ENCODE measurements at regions not wholly inside any gene's neighbourhood (a gene's known extent, or its start where the extent isn't known, plus 50 kb on each side); places are given as distances from the start of the nearest gene placed in this dataset.

DNA sequence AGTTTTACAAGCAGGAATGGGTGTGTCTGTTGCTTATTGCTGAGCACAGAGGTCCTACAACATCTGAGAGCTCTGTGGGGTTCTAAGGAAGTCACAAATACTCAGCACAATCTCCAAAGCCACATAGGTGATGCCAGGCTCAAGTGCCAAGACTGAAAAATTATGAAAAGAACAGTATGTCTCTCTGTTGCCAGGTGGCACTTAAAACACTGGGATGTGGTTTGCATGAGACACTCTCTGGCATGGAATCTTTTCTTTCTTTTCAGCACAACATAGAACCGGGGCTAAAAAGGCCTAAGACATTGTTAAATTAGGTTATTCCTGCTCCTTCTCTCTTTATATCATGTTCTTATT, 127.3 kb upstream of the PRICKLE2 start:
- H3K27me3 Mint-ChIP-seq: peaks cover 3% of the 10 kb centered on the region
- H3K4me1 Mint-ChIP-seq: peaks cover 21% of the 10 kb centered on the region
- H3K9me3 Mint-ChIP-seq: no peaks in the 10 kb centered on the region
- no peak for DNase-seq
- H3K27ac Mint-ChIP-seq: no peak overlapping the region
- peaks cover 4% of the 10 kb centered on the region for H3K36me3 Mint-ChIP-seq
- ATAC-seq (ENCODE audit: low read depth): no peak
- POLR2A ChIA-PET: no interaction called here
- H3K4me3 Mint-ChIP-seq: no peak overlapping the region

GRCh38 chr3:64351713-64352638, 126.7 kb upstream of the PRICKLE2 start:
- Mint-ChIP-seq H3K4me1 (peaks cover 16% of the 10 kb centered on the region), H3K4me3 (no peak overlapping the region)

GRCh38 chr3:64349551-64349950, 124.3 kb upstream of the PRICKLE2 start:
- Mint-ChIP-seq H3K27ac (no peak overlapping the region), H3K36me3 (no peaks in the 10 kb centered on the region), H3K27me3 (peaks cover 12% of the 10 kb centered on the region), H3K9me3 (no peaks in the 10 kb centered on the region), H3K4me1 (peaks cover 6% of the 10 kb centered on the region), H3K4me3 (no peak overlapping the region)
- POLR2A ChIA-PET: no interaction called here
- DNase-seq (no peak), ATAC-seq (ENCODE audit: low read depth) (no peak)

More at GRCh38 chr3:64351713-64352638, 126.7 kb upstream of the PRICKLE2 start:
- Mint-ChIP-seq H3K9me3 (no peaks in the 10 kb centered on the region), H3K27ac (no peak overlapping the region), H3K27me3 (peaks cover 3% of the 10 kb centered on the region), H3K36me3 (peaks cover 4% of the 10 kb centered on the region)
- POLR2A ChIA-PET: no interaction called here
- no peak for DNase-seq
- no peak for ATAC-seq (ENCODE audit: low read depth)

DNA sequence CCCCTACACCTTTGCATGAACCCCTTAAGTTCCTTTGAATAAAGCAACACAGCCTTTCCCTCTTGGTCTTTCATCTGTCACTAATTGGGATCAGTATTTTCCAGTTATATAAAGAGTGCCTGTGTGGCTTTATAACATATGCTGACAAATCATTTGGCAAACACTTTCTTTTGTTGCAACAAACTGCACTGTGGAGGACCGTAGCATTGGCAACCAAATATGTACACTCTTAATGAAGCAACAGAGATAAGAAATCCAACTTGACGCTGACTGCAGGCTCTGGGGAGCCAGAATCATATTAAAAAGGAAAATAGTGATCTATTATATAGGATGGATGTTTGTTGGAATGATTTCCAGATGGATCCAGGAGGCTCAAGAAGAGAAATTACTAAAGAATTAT, 120.1 kb upstream of the PRICKLE2 start:
- H3K36me3 Mint-ChIP-seq: no peaks in the 10 kb centered on the region
- no peaks in the 10 kb centered on the region for H3K9me3 Mint-ChIP-seq
- no peak overlapping the region for H3K27ac Mint-ChIP-seq
- no peak for ATAC-seq (ENCODE audit: low read depth)
- no peak for DNase-seq
- no peak overlapping the region for H3K4me3 Mint-ChIP-seq
- POLR2A ChIA-PET: no interaction called here
- peaks cover 15% of the 10 kb centered on the region for H3K27me3 Mint-ChIP-seq
- peaks cover 2% of the 10 kb centered on the region for H3K4me1 Mint-ChIP-seq

DNA sequence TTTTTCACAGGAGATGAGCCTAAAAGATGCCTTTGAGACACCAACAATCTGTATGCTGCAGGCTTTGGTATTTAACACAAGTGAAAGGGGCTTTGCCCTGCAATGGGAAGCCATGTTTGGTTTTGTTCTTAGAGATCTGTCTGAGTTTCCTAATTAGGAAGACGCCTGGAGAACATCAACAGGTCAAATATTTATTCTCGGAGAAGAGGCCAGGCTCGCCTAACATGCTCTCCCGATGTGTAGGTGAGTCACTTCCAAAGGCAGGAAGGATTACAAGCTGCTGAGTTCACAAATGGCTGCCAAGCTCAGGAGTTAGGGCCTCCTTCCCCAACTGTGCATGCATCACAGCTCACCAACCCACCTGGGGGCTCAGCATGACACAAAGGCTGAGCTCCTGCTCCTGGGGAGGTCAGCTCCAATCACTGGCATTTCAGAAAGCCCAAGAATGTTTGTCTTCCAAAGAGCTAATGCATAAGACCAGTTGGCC, 119.5 kb upstream of the PRICKLE2 start:
- no peaks in the 10 kb centered on the region for H3K9me3 Mint-ChIP-seq
- H3K27me3 Mint-ChIP-seq: peaks cover 17% of the 10 kb centered on the region
- H3K4me3 Mint-ChIP-seq: no peak overlapping the region

DNA sequence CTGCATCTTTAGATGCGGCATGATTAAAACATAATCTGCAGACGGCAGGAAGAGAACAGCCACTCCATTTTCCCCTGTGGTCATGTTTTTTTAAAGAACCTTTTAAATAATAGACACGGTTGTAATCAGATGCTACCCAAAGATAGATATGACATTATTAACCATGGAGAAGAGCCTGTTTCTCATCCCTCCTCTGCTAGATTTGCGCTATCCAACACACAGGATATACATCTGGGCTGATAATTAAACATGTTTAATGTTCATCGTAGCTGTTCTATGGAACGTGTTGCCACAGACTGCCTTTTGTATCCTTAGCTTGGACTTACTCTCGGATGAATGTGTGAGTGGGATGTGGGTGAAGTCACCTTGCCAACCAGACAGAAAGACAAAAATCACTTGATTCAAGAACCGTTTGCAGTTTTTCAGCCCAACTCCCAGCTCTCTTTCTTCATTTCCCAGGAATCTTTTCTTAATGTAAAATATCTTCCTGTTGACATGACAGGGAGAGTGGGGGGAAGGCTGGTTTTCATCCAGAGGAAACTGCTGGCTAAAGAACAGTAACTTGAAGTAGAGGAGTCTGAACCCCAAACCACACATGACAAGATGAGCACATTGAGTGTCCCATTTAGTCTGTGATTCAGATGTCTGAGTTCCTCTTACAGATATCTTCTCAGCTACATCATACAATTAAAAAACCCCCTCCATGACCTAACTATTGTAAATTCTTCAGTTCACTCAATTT, 118.6 kb upstream of the PRICKLE2 start:
- H3K36me3 Mint-ChIP-seq: no peaks in the 10 kb centered on the region
- H3K27ac Mint-ChIP-seq: no peak overlapping the region
- ATAC-seq (ENCODE audit: low read depth) (no peak), DNase-seq (no peak)
- no peak overlapping the region for H3K4me3 Mint-ChIP-seq
- POLR2A ChIA-PET: no interaction called here
- H3K4me1 Mint-ChIP-seq: no peaks in the 10 kb centered on the region
- no peaks in the 10 kb centered on the region for H3K9me3 Mint-ChIP-seq
- H3K27me3 Mint-ChIP-seq: peaks cover 15% of the 10 kb centered on the region

More for the DNA sequence above, 119.5 kb upstream of the PRICKLE2 start:
- Mint-ChIP-seq H3K27ac (no peak overlapping the region), H3K4me1 (no peaks in the 10 kb centered on the region), H3K36me3 (no peaks in the 10 kb centered on the region)
- POLR2A ChIA-PET: no interaction called here
- ATAC-seq (ENCODE audit: low read depth) (no peak), DNase-seq (no peak)

GRCh38 chr3:64342940-64343688, 117.8 kb upstream of the PRICKLE2 start:
- Mint-ChIP-seq H3K36me3 (no peaks in the 10 kb centered on the region), H3K9me3 (no peaks in the 10 kb centered on the region), H3K27me3 (peaks cover 15% of the 10 kb centered on the region), H3K4me1 (no peaks in the 10 kb centered on the region), H3K4me3 (no peak overlapping the region), H3K27ac (no peak overlapping the region)
- DNase-seq: no peak
- POLR2A ChIA-PET: no interaction called here
- ATAC-seq (ENCODE audit: low read depth): no peak

- no peak for DNase-seq
- Mint-ChIP-seq H3K4me1 (no peaks in the 10 kb centered on the region), H3K4me3 (no peak overlapping the region), H3K27me3 (peaks cover 14% of the 10 kb centered on the region), H3K27ac (no peak overlapping the region), H3K9me3 (no peaks in the 10 kb centered on the region), H3K36me3 (no peaks in the 10 kb centered on the region)
- POLR2A ChIA-PET: no interaction called here
- ATAC-seq (ENCODE audit: low read depth): no peak
These were observed 116.0 kb upstream of the PRICKLE2 start for GRCh38 chr3:64341296-64341695.

DNA sequence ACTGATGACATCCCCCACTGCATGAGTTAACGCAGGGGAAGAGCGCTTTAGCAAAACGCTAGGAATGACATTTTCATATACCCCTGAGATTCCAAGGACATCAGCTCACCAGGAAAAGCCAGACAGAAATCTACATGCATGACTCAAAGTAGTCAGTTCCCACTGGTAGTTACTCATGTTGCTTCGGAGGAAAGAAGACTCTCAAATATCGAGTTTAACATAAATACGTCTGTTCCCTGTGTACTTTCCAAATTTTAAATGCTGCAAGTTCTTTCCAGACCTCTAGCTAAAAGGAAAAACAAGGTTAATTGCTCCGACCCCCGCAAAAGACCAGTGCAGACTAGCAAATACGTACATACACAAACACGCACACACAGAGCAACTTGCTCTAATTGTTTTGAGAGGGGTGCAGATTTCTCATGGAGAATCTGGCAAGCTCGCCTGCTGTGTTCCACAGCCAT, 115.4 kb upstream of the PRICKLE2 start:
- no peak overlapping the region for H3K4me3 Mint-ChIP-seq
- DNase-seq: no peak
- no peaks in the 10 kb centered on the region for H3K36me3 Mint-ChIP-seq
- H3K27ac Mint-ChIP-seq: no peak overlapping the region
- peaks cover 9% of the 10 kb centered on the region for H3K27me3 Mint-ChIP-seq
- ATAC-seq (ENCODE audit: low read depth): no peak
- no peaks in the 10 kb centered on the region for H3K9me3 Mint-ChIP-seq
- H3K4me1 Mint-ChIP-seq: no peaks in the 10 kb centered on the region
- POLR2A ChIA-PET: no interaction called here

GRCh38 chr3:64336488-64336887, 111.2 kb upstream of the PRICKLE2 start:
- POLR2A ChIA-PET: no interaction called here
- ATAC-seq (ENCODE audit: low read depth): no peak

GRCh38 chr3:64332459-64333350, 107.4 kb upstream of the PRICKLE2 start:
- no peak for DNase-seq
- ATAC-seq (ENCODE audit: low read depth): no peak
- peaks cover 2% of the 10 kb centered on the region for H3K27me3 Mint-ChIP-seq
- POLR2A ChIA-PET: no interaction called here
- no peak overlapping the region for H3K27ac Mint-ChIP-seq
- H3K36me3 Mint-ChIP-seq: no peaks in the 10 kb centered on the region
- H3K4me3 Mint-ChIP-seq: no peak overlapping the region
- no peaks in the 10 kb centered on the region for H3K4me1 Mint-ChIP-seq
- H3K9me3 Mint-ChIP-seq: no peaks in the 10 kb centered on the region

More at GRCh38 chr3:64336488-64336887, 111.2 kb upstream of the PRICKLE2 start:
- Mint-ChIP-seq H3K4me1 (no peaks in the 10 kb centered on the region), H3K4me3 (no peak overlapping the region), H3K36me3 (no peaks in the 10 kb centered on the region), H3K9me3 (no peaks in the 10 kb centered on the region), H3K27me3 (peaks cover 2% of the 10 kb centered on the region), H3K27ac (no peak overlapping the region)
- no peak for DNase-seq

- peaks cover 2% of the 10 kb centered on the region for H3K27me3 Mint-ChIP-seq
- ATAC-seq (ENCODE audit: low read depth) (no peak), DNase-seq (no peak)
- no peaks in the 10 kb centered on the region for H3K9me3 Mint-ChIP-seq
- H3K4me3 Mint-ChIP-seq: no peak overlapping the region
- H3K27ac Mint-ChIP-seq: no peak overlapping the region
- H3K4me1 Mint-ChIP-seq: no peaks in the 10 kb centered on the region
- POLR2A ChIA-PET: no interaction called here
- no peaks in the 10 kb centered on the region for H3K36me3 Mint-ChIP-seq
These were observed 106.3 kb upstream of the PRICKLE2 start for GRCh38 chr3:64331605-64332004.
